ENCODE measurements at regions not wholly inside any gene's neighbourhood (a gene's known extent, or its start where the extent isn't known, plus 50 kb on each side); places are given as distances from the start of the nearest gene placed in this dataset.

GRCh38 chr1:232464325-232464724, 165.6 kb downstream of the SIPA1L2 start:
- Histone ChIP-seq H3K4me3 (no peak overlapping the region), H3K4me1 (replicated peaks in 1 of 2) (peaks cover 0 to 12% of the 10 kb centered on the region in 2 donors), H3K27ac (no peak overlapping the region)
- no peak for ATAC-seq (replicated peaks in 6 of 8)
- WGBS, 10 experiments, result 17 to 100% (median 87%) methylated on average over 1 of the region's 1 CpG; no CpG with 5 or more reads in 2 of the 10 experiments
- in situ Hi-C loops (cut with MboI; ENCODE audit: low pct_unique_long_range_greater_than_20kb in 2 of 9, low sequenced_read_pairs in 9 of 9, unreplicated experiment in 9 of 9), result no loop called here

- WGBS, 10 experiments, result 0 to 100% (median 90%) methylated on average over 1 to 3 of the region's 3 CpGs; no CpG with 5 or more reads in 1 of the 10 experiments
- H3K4me3 ChIP-seq, result no peak overlapping the region
- H3K27ac ChIP-seq, result no peak overlapping the region
- in situ Hi-C loops (cut with MboI; ENCODE audit: low pct_unique_long_range_greater_than_20kb in 2 of 9, low sequenced_read_pairs in 9 of 9, unreplicated experiment in 9 of 9), result no loop called here
- H3K4me1 ChIP-seq (replicated peaks in 1 of 2), result peaks cover 0 to 12% of the 10 kb centered on the region in 2 donors
- ATAC-seq (replicated peaks in 6 of 8), result peak in 3 of 8 experiments; percentile 36 to 68 (median 63)
Observed at GRCh38 chr1:232463225-232463624, 166.7 kb downstream of the SIPA1L2 start.

DNA sequence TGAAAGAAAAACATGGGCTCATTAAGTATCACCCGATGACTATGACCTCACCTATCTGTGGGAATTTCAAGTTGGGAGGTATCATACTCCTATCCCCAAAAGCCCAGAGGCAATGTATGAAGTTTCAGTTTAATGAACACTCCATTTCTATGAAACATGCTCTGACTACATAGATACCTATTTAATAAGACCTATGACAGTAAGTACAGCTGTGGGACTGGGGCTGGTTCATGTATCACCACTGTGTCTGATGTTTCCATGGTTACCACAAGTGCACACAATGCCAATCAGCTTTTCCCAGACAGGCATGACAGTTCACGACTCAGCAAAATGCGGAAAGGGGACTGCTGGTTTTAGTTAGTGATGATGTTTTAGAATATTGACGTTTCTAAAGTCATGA, 167.7 kb downstream of the SIPA1L2 start:
- 17 to 100% (median 83%) methylated on average over 1 to 4 of the region's 4 CpGs for WGBS, 10 experiments
- ATAC-seq (replicated peaks in 6 of 8), result peak; percentile 15 to 88 (median 60)
- in situ Hi-C loops (cut with MboI; ENCODE audit: low pct_unique_long_range_greater_than_20kb in 2 of 9, low sequenced_read_pairs in 9 of 9, unreplicated experiment in 9 of 9), result no loop called here
- H3K4me3 ChIP-seq, result no peak overlapping the region
- H3K4me1 ChIP-seq (replicated peaks in 1 of 2), result peaks cover 9 to 22% of the 10 kb centered on the region in 2 donors
- H3K27ac ChIP-seq, result no peak overlapping the region

- Histone ChIP-seq H3K4me1 (replicated peaks in 1 of 2) (peaks cover 20 to 31% of the 10 kb centered on the region in 2 donors), H3K4me3 (no peak overlapping the region), H3K27ac (no peak overlapping the region)
- in situ Hi-C loops (cut with MboI; ENCODE audit: low pct_unique_long_range_greater_than_20kb in 2 of 9, low sequenced_read_pairs in 9 of 9, unreplicated experiment in 9 of 9), result no loop called here
- 45 to 93% (median 71%) methylated on average over 1 to 3 of the region's 3 CpGs; no CpG with 5 or more reads in 1 of the 10 experiments for WGBS, 10 experiments
- ATAC-seq (replicated peaks in 6 of 8), result peak in 1 of 8 experiments; percentile 47
Observed at GRCh38 chr1:232459826-232460225, 170.1 kb downstream of the SIPA1L2 start.

DNA sequence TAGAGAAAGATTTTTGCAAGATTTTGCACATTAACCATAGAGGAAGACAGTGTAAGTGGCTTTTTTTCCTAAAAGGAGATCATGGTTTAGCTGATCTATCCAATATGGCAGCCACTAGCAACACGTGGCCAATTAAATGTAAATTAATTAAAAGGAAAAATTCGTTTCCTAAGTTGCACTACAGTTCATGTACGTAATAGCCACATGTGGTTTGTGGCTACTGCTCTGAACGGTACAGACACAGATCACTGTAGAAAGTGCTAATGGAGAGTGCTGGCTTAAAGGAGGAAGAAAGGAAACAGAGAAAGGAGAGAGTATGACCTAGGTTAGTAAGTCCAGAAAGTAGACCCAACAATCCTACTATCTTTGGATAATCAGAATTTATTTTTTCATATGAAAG, 170.8 kb downstream of the SIPA1L2 start:
- in situ Hi-C loops (cut with MboI; ENCODE audit: low pct_unique_long_range_greater_than_20kb in 2 of 9, low sequenced_read_pairs in 9 of 9, unreplicated experiment in 9 of 9), result no loop called here
- WGBS, 10 experiments, result 41 to 100% (median 80%) methylated on average over 1 to 4 of the region's 4 CpGs

GRCh38 chr1:232457595-232457994, 172.3 kb downstream of the SIPA1L2 start:
- Histone ChIP-seq H3K4me1 (replicated peaks in 1 of 2) (peaks cover 25 to 31% of the 10 kb centered on the region in 2 donors), H3K27ac (no peak overlapping the region), H3K4me3 (no peak overlapping the region)
- no peak for ATAC-seq (replicated peaks in 6 of 8)
- 62 to 100% (median 80%) methylated on average over 1 to 3 of the region's 3 CpGs; no CpG with 5 or more reads in 3 of the 10 experiments for WGBS, 10 experiments
- in situ Hi-C loops (cut with MboI; ENCODE audit: low pct_unique_long_range_greater_than_20kb in 2 of 9, low sequenced_read_pairs in 9 of 9, unreplicated experiment in 9 of 9), result no loop called here

More for the DNA sequence above, 170.8 kb downstream of the SIPA1L2 start:
- Histone ChIP-seq H3K4me1 (replicated peaks in 1 of 2) (peaks cover 22 to 36% of the 10 kb centered on the region in 2 donors), H3K4me3 (no peak overlapping the region), H3K27ac (no peak overlapping the region)
- no peak for ATAC-seq (replicated peaks in 6 of 8)

DNA sequence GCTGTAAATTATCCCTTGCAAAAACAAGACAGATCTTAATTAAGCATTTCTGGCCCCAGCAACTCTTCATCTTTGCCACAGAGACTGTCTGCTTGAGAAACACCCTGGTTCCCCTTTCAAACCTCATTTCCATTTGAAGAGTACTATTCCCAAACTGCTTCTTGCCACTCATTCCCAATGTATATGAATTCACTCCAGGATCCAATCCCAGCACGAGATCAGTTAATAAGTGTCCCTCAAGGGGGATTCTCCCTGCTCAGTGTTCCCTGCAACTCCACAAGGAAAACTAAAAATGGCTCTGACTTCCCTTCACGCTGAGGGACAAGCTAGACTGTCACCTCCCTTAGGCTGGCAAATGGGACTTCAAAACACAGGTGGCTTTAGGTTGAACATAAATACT, 173.2 kb downstream of the SIPA1L2 start:
- ATAC-seq (replicated peaks in 6 of 8), result peak in 5 of 8 experiments; percentile 5 to 50 (median 28)
- in situ Hi-C loops (cut with MboI; ENCODE audit: low pct_unique_long_range_greater_than_20kb in 2 of 9, low sequenced_read_pairs in 9 of 9, unreplicated experiment in 9 of 9), result no loop called here
- H3K27ac ChIP-seq, result no peak overlapping the region
- H3K4me1 ChIP-seq (replicated peaks in 1 of 2), result peaks cover 28 to 30% of the 10 kb centered on the region in 2 donors
- no peak overlapping the region for H3K4me3 ChIP-seq
- WGBS, 10 experiments, result 0 to 100% (median 24%) methylated on average over 1 to 2 of the region's 2 CpGs; no CpG with 5 or more reads in 2 of the 10 experiments

DNA sequence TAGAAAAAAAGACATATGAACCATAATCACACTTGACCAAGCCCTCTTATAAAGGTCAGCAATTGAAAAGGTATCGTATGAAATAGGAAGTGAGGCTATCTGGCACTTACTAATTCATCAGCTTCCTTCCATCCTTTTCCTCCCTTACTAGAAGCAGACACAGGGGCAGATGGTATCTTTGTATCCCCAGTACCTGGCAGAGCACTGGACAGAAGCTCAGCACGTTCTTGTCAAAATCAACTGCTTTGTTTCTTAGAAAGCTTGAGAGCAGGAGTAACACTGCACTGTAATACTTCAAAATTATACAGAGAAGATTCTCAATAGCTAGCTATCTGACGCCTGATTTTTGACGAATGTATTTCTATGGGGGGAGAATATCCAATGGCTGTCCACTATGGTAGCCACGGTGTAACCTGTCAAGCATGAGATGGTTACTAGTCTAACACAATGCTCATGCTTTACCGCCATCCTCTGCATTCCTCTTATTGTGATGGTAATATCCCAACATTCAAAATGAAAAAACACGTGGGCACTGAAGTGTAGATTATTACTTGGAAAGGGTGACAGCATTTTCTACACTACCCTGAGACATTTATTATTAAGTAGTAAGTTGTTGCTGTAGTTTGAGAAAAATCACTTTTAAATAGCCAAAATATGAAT, 175.6 kb downstream of the SIPA1L2 start:
- in situ Hi-C loops (cut with MboI; ENCODE audit: low pct_unique_long_range_greater_than_20kb in 2 of 9, low sequenced_read_pairs in 9 of 9, unreplicated experiment in 9 of 9), result no loop called here
- Histone ChIP-seq H3K4me1 (replicated peaks in 1 of 2) (peaks cover 33 to 34% of the 10 kb centered on the region in 2 donors), H3K4me3 (no peak overlapping the region), H3K27ac (no peak overlapping the region)
- WGBS, 10 experiments, result 0 to 92% (median 48%) methylated on average over 3 to 7 of the region's 7 CpGs
- peak in 5 of 8 experiments; percentile 84 to 94 (median 92) for ATAC-seq (replicated peaks in 6 of 8)

DNA sequence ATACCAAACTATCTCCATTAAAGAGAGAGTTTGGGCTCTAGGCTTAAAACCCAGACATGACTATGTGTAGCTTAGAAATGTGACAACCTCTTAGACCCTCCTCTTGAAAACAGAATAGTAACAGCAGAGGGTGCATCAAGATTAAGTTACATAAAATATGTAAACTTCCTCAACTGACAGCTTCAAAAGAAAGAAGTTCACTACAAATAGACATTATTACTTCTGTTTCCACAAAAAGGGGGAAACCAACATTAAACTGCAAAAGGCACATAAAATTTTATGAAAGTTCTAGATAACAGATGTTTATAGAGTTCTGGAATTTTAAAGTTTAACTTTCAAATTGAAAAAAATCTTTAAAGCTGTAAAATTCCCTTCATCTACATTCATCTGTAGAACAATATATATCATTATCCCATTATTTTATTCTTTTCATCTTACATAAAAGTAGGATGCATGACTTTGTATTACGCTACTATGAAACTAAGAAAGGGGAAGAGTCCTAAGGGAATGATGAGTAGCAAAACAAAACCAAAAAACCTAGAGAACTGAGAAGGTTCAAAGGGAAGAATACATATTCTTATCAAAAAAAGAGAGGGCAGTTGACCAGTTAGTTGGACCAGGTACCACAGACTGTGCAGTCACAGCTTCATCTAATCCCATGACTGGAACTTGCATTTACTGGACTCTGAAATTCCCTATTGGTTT, 177.0 kb downstream of the SIPA1L2 start:
- Histone ChIP-seq H3K4me3 (no peak overlapping the region), H3K27ac (no peak overlapping the region), H3K4me1 (replicated peaks in 1 of 2) (peaks cover 31 to 32% of the 10 kb centered on the region in 2 donors)
- WGBS, 10 experiments, result 83 to 100% (median 100%) methylated on average over 1 of the region's 1 CpG
- no peak for ATAC-seq (replicated peaks in 6 of 8)
- in situ Hi-C loops (cut with MboI; ENCODE audit: low pct_unique_long_range_greater_than_20kb in 2 of 9, low sequenced_read_pairs in 9 of 9, unreplicated experiment in 9 of 9), result no loop called here

DNA sequence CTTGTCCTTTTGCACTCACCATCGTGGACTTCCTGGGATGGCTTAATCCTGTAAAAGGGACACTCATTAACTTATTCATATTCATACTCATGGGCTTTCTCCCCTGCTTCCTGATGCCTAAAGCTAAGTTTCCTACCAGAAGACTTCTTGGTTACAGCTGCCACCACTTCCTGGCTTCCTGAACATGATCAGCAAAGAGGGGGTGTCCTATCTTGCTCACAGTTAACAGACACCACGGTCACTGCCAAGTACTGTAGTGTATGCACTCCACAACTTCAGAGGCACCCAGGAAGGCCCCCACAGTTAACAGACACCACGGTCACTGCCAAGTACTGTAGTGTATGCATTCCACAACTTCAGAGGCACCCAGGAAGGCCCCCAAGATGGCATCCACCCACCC, 177.8 kb downstream of the SIPA1L2 start:
- H3K27ac ChIP-seq, result no peak overlapping the region
- no peak overlapping the region for H3K4me3 ChIP-seq
- in situ Hi-C loops (cut with MboI; ENCODE audit: low pct_unique_long_range_greater_than_20kb in 2 of 9, low sequenced_read_pairs in 9 of 9, unreplicated experiment in 9 of 9), result no loop called here
- WGBS, 10 experiments, result 0 to 100% (median 53%) methylated on average over 1 to 3 of the region's 3 CpGs; no CpG with 5 or more reads in 2 of the 10 experiments
- H3K4me1 ChIP-seq (replicated peaks in 1 of 2), result peaks cover 23 to 25% of the 10 kb centered on the region in 2 donors
- peak in 2 of 8 experiments; percentile 49 to 60 for ATAC-seq (replicated peaks in 6 of 8)

- no peak overlapping the region for H3K27ac ChIP-seq
- H3K4me1 ChIP-seq (replicated peaks in 1 of 2), result peaks cover 17 to 19% of the 10 kb centered on the region in 2 donors
- 67 to 100% (median 92%) methylated on average over 1 to 2 of the region's 2 CpGs; no CpG with 5 or more reads in 2 of the 10 experiments for WGBS, 10 experiments
- H3K4me3 ChIP-seq, result no peak overlapping the region
- in situ Hi-C loops (cut with MboI; ENCODE audit: low pct_unique_long_range_greater_than_20kb in 2 of 9, low sequenced_read_pairs in 9 of 9, unreplicated experiment in 9 of 9), result no loop called here
- peak in 1 of 8 experiments; percentile 24 for ATAC-seq (replicated peaks in 6 of 8)
Observed at GRCh38 chr1:232451506-232451905, 178.4 kb downstream of the SIPA1L2 start.

DNA sequence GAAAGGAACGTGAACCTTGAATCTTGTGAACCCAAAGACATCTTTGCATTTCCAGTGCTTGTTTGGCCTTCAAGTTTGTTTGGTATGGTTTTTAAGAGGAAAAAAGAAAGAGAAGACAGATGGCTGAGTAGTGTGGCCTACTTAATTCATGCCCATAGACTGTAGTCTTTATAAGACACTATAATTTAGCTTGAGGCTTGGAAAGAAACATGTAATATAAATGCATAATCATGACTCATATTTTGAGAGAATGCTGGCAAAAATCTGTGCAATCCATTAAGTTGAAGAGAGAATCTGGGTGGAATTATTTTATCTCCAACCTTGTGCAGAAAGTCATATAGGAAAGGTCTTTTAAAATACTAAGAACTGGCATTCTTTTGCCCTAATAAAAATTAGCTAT, 179.3 kb downstream of the SIPA1L2 start:
- WGBS, 10 experiments, result 43 to 100% (median 100%) methylated on average over 1 of the region's 1 CpG; no CpG with 5 or more reads in 2 of the 10 experiments
- ATAC-seq (replicated peaks in 6 of 8), result peak in 3 of 8 experiments; percentile 69 to 86 (median 78)
- H3K27ac ChIP-seq, result no peak overlapping the region
- H3K4me3 ChIP-seq, result no peak overlapping the region
- in situ Hi-C loops (cut with MboI; ENCODE audit: low pct_unique_long_range_greater_than_20kb in 2 of 9, low sequenced_read_pairs in 9 of 9, unreplicated experiment in 9 of 9), result no loop called here
- H3K4me1 ChIP-seq (replicated peaks in 1 of 2), result peaks cover 15 to 16% of the 10 kb centered on the region in 2 donors

DNA sequence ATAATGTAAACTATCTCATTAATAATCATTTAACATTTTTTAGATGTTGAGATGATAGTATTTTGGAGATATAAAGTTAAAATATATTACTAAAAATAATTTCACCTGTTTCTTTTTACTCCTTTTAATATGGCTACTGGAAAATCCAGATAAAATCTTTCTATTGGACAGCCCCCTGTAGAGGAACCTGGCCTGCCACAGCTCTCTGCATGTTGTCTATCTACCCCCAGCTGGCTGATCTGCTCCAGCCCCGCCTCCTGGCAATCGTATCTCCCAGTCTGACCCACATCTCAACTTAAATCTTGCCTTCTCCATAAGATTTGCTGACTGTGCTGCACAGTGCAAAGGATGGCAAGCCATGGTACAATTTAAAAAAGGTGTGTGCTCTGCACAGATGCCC, 182.8 kb downstream of the SIPA1L2 start:
- no peak overlapping the region for H3K27ac ChIP-seq
- ATAC-seq (replicated peaks in 6 of 8), result no peak
- H3K4me1 ChIP-seq (replicated peaks in 1 of 2), result peaks cover 5 to 13% of the 10 kb centered on the region in 2 donors
- in situ Hi-C loops (cut with MboI; ENCODE audit: low pct_unique_long_range_greater_than_20kb in 2 of 9, low sequenced_read_pairs in 9 of 9, unreplicated experiment in 9 of 9), result no loop called here
- no peak overlapping the region for H3K4me3 ChIP-seq
- WGBS, 10 experiments, result 71 to 100% (median 80%) methylated on average over 1 to 2 of the region's 2 CpGs; no CpG with 5 or more reads in 6 of the 10 experiments

Data from motor neuron (in vitro differentiated cells).